H9 (cell line): ENCODE measurements at regions not wholly inside any gene's neighbourhood (a gene's known extent, or its start where the extent isn't known, plus 50 kb on each side); places are given as distances from the start of the nearest gene placed in this dataset.

Experiments
- DNase-seq: peaks from one replicate; pipeline ENCODE4 v3.0.0-alpha.2; 2017
- H2AFZ ChIP-seq: one replicate; pipeline ENCODE4 v1.6.1; 2013; ENCODE audit warnings: mild to moderate bottlenecking, low read length, control low read depth, moderate library complexity
- H2AK5ac ChIP-seq: 2 replicates; pipeline ENCODE4 v1.6.1; 2013; ENCODE audit warnings: low read length, control low read depth, mixed read lengths; ENCODE audit not compliant: insufficient read length
- H2BK120ac ChIP-seq: one replicate; pipeline ENCODE4 v1.6.1; 2013; ENCODE audit warnings: low read depth, mild to moderate bottlenecking, low read length, control low read depth, inconsistent platforms; ENCODE audit not compliant: poor library complexity, severe bottlenecking
- H2BK12ac ChIP-seq: 2 replicates; pipeline ENCODE4 v1.6.1; 2013; ENCODE audit warnings: low read length, control low read depth, mixed read lengths, low read depth; ENCODE audit not compliant: insufficient read length
- H2BK15ac ChIP-seq: 2 replicates; pipeline ENCODE4 v1.6.1; 2013; ENCODE audit warnings: low read depth, low read length, control low read depth
- H2BK20ac ChIP-seq: one replicate; pipeline ENCODE4 v1.6.1; 2013; ENCODE audit warnings: low read depth, mild to moderate bottlenecking, low read length, control low read depth, inconsistent platforms; ENCODE audit not compliant: poor library complexity, severe bottlenecking
- H2BK5ac ChIP-seq: 2 replicates; pipeline ENCODE4 v1.6.1; 2013; ENCODE audit warnings: low read length, control low read depth, mixed read lengths; ENCODE audit not compliant: insufficient read length
- H3K14ac ChIP-seq: 2 replicates; pipeline ENCODE4 v1.6.1; 2013; ENCODE audit warnings: low read length, control low read depth; ENCODE audit not compliant: insufficient read depth
- H3K18ac ChIP-seq: 2 replicates; pipeline ENCODE4 v1.6.1; 2013; ENCODE audit warnings: low read depth, mild to moderate bottlenecking, mixed read lengths, low read length, control low read depth; ENCODE audit not compliant: insufficient read length
- H3K23ac ChIP-seq: 2 replicates; pipeline ENCODE4 v1.6.1; 2013; ENCODE audit warnings: low read length, control low read depth, mixed read lengths, low read depth; ENCODE audit not compliant: insufficient read length
- H3K23me2 ChIP-seq: 2 replicates; pipeline ENCODE4 v1.6.1; 2013; ENCODE audit warnings: low read depth, mild to moderate bottlenecking, mixed read lengths, low read length, control low read depth; ENCODE audit not compliant: insufficient read length, poor library complexity, severe bottlenecking
- H3K27ac ChIP-seq: 2 replicates; pipeline ENCODE4 v1.5.1; 2013; ENCODE audit warnings: low read length, control low read depth, mixed read lengths, low read depth; ENCODE audit not compliant: insufficient read length
- H3K27me3 ChIP-seq: 2 replicates; pipeline ENCODE4 v1.6.1; 2013; ENCODE audit warnings: low read length, control low read depth, inconsistent platforms; ENCODE audit not compliant: insufficient read depth
- H3K4ac ChIP-seq: 2 replicates; pipeline ENCODE4 v1.6.1; 2013; ENCODE audit warnings: low read depth, mild to moderate bottlenecking, control low read depth, inconsistent platforms, low read length, moderate library complexity
- H3K4me1 ChIP-seq: 2 replicates; pipeline ENCODE4 v1.6.1; 2013; ENCODE audit warnings: low read length, control low read depth, inconsistent platforms; ENCODE audit not compliant: insufficient read depth
- H3K4me2 ChIP-seq: 2 replicates; pipeline ENCODE4 v1.6.1; 2013; ENCODE audit warnings: low read length, control low read depth, mixed read lengths; ENCODE audit not compliant: insufficient read length, insufficient read depth
- H3K56ac ChIP-seq: 2 replicates; pipeline ENCODE4 v1.6.1; 2013; ENCODE audit warnings: low read depth, mild to moderate bottlenecking, mixed read lengths, low read length, control low read depth; ENCODE audit not compliant: insufficient read length
- H3K79me1 ChIP-seq: 2 replicates; pipeline ENCODE4 v1.6.1; 2013; ENCODE audit warnings: low read depth, mild to moderate bottlenecking, moderate library complexity, low read length, control low read depth, inconsistent platforms; ENCODE audit not compliant: insufficient read depth, poor library complexity, severe bottlenecking
- H3K79me2 ChIP-seq: 2 replicates; pipeline ENCODE4 v1.6.1; 2013; ENCODE audit warnings: low read length, control low read depth, inconsistent platforms; ENCODE audit not compliant: insufficient read depth
- H3K9ac ChIP-seq: 2 replicates; pipeline ENCODE4 v1.6.1; 2013; ENCODE audit warnings: low read length, control low read depth, mixed read lengths; ENCODE audit not compliant: insufficient read length; ENCODE audit errors: extremely low read depth
- H3K9me3 ChIP-seq: one replicate; pipeline ENCODE4 v1.6.1; 2013; ENCODE audit warnings: low read depth, low read length, inconsistent platforms; ENCODE audit not compliant: control insufficient read depth
- H3T11ph ChIP-seq: one replicate; pipeline ENCODE4 v1.6.1; 2013; ENCODE audit warnings: mild to moderate bottlenecking, low read length, control low read depth, inconsistent platforms
- H4K20me1 ChIP-seq: one replicate; pipeline ENCODE4 v1.6.1; 2013; ENCODE audit not compliant: control insufficient read depth, insufficient read length, insufficient read depth
- H4K5ac ChIP-seq: 2 replicates; pipeline ENCODE4 v1.6.1; 2013; ENCODE audit warnings: low read depth, mild to moderate bottlenecking, mixed read lengths, low read length, control low read depth; ENCODE audit not compliant: insufficient read length
- H4K8ac ChIP-seq: replicated peaks from 2 replicates; pipeline ENCODE4 v1.6.1; 2013; ENCODE audit warnings: low read length, control low read depth, mixed read lengths, low read depth; ENCODE audit not compliant: insufficient read length
- H4K91ac ChIP-seq: 2 replicates; pipeline ENCODE4 v1.6.1; 2013; ENCODE audit warnings: low read depth, mild to moderate bottlenecking, moderate library complexity, mixed read lengths, low read length, control low read depth; ENCODE audit not compliant: insufficient read length
- H3K27ac Mint-ChIP-seq, 3 experiments: 2 replicates in 2 of 3; 3 replicates in 1 of 3; pipeline ENCODE4 v1.8.0; 2020 to 2021; ENCODE audit warnings: mixed read lengths in 3 of 3, mild to moderate bottlenecking in 1 of 3, moderate library complexity in 1 of 3
- H3K27me3 Mint-ChIP-seq: 2 replicates; pipeline ENCODE4 v1.8.0; 2021; ENCODE audit warnings: low read depth, mild to moderate bottlenecking, moderate library complexity, mixed read lengths
- H3K36me3 Mint-ChIP-seq, 3 experiments: 2 replicates in 2 of 3; 3 replicates in 1 of 3; pipeline ENCODE4 v1.8.0; 2020 to 2021; ENCODE audit warnings: low read depth in 3 of 3, mixed read lengths in 3 of 3; ENCODE audit not compliant: insufficient read depth in 1 of 3
- H3K4me1 Mint-ChIP-seq, 2 experiments: 2 replicates each; pipeline ENCODE4 v1.8.0; 2020; ENCODE audit warnings: mixed read lengths in 2 of 2
- H3K4me3 Mint-ChIP-seq, 2 experiments: 2 replicates in 1 of 2; 3 replicates in 1 of 2; pipeline ENCODE4 v1.8.0; 2020 to 2021; ENCODE audit warnings: mild to moderate bottlenecking in 2 of 2, mixed read lengths in 2 of 2, moderate library complexity in 1 of 2
- H3K9me3 Mint-ChIP-seq, 2 experiments: 2 replicates in 1 of 2; 3 replicates in 1 of 2; pipeline ENCODE4 v1.8.0; 2020; ENCODE audit warnings: mild to moderate bottlenecking in 2 of 2, mixed read lengths in 2 of 2, moderate library complexity in 1 of 2
- WGBS: extraction: QIAGEN DNeasy Blood & Tissue Kit; methylation state at CpG from one replicate; pipeline ENCODE4 v1.1.7; 2013; ENCODE audit warnings: missing lambda C conversion rate, low lambda C conversion rate, mixed read lengths; ENCODE audit not compliant: insufficient read length; ENCODE audit errors: extremely low coverage; 5-methylcytosine and 5-hydroxymethylcytosine counted together
- TF ChIP-seq, protein P1 (sequence below): fragments of 200-600 bp; sonication (generic); conservative IDR thresholded peaks from 3 replicates; pipeline ENCODE4 v1.8.0; 2021; ENCODE audit warnings: antibody characterized with exemption, mild to moderate bottlenecking

DNA sequence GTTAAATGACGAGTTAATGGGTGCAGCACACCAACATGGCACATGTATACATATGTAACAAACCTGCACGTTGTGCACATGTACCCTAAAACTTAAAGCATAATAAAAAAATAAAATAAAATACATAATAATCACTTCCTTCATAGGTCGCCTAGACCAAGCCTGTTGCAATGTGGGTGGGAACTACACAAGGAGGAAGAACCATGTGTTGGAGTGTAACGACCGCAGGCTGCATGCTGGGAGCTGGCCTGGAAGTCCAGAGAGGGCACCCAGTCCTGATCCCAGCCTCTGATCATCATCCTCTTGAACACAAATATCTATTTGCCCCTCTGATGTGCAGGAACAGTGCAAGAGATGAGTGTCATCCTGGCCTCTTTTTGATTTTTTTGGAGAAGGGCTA, 224.7 kb upstream of the ASIC2 start:
- Histone ChIP-seq H3K18ac (no peak overlapping the region), H3K23me2 (no peaks in the 10 kb centered on the region), H3K23ac (no peak overlapping the region), H4K91ac (no peak overlapping the region), H3K14ac (no peak overlapping the region), H3K4me1 (no peaks in the 10 kb centered on the region), H3K9me3 (no peaks in the 10 kb centered on the region), H2AFZ (no peak overlapping the region), H3K56ac (no peak overlapping the region), H4K5ac (no peak overlapping the region), H4K20me1 (no peaks in the 10 kb centered on the region), H2BK12ac (no peak overlapping the region), H3K79me1 (no peaks in the 10 kb centered on the region), H3T11ph (no peak overlapping the region), H2BK20ac (no peak overlapping the region), H2BK5ac (no peak overlapping the region), H2AK5ac (no peak overlapping the region), H4K8ac (no peak overlapping the region), H3K4ac (no peak overlapping the region), H2BK120ac (no peak overlapping the region), H3K27me3 (no peaks in the 10 kb centered on the region), H3K4me2 (no peak overlapping the region), H3K79me2 (no peaks in the 10 kb centered on the region), H2BK15ac (no peak overlapping the region), H3K9ac (no peak overlapping the region), H3K27ac (no peak overlapping the region)
- TF ChIP-seq, protein P1, sequence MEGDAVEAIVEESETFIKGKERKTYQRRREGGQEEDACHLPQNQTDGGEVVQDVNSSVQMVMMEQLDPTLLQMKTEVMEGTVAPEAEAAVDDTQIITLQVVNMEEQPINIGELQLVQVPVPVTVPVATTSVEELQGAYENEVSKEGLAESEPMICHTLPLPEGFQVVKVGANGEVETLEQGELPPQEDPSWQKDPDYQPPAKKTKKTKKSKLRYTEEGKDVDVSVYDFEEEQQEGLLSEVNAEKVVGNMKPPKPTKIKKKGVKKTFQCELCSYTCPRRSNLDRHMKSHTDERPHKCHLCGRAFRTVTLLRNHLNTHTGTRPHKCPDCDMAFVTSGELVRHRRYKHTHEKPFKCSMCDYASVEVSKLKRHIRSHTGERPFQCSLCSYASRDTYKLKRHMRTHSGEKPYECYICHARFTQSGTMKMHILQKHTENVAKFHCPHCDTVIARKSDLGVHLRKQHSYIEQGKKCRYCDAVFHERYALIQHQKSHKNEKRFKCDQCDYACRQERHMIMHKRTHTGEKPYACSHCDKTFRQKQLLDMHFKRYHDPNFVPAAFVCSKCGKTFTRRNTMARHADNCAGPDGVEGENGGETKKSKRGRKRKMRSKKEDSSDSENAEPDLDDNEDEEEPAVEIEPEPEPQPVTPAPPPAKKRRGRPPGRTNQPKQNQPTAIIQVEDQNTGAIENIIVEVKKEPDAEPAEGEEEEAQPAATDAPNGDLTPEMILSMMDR = no peak
- Mint-ChIP-seq H3K36me3 (no peaks in the 10 kb centered on the region), H3K4me1 (peaks cover 3 to 14% of the 10 kb centered on the region in 2 experiments; a peak in 3 of 4 replicates), H3K4me3 (no peak overlapping the region), H3K27ac (no peak overlapping the region), H3K27me3 (peaks cover 16% of the 10 kb centered on the region), H3K9me3 (no peaks in the 10 kb centered on the region)
- no peak for DNase-seq
- WGBS = no CpG with 5 or more reads among the region's 5 CpGs
